K562 (cell line): ENCODE measurements at regions not wholly inside any gene's neighbourhood (a gene's known extent, or its start where the extent isn't known, plus 50 kb on each side); places are given as distances from the start of the nearest gene placed in this dataset.

Experiments
- ATAC-seq: fragments of 200-7000 bp; cut with Tn5 transposase; 3 replicates; pipeline ENCODE4 v1.9.1; 2020; ENCODE audit warnings: moderate library complexity
- BruUV-seq: library from RNA; stranded (reverse); fragments of 400-500 nt; replicated peaks from 2 replicates; lab custom pipeline; 2021; lab: Mats Ljungman, UMichigan
- CTCF ChIA-PET: fragments of 300-600 bp; formaldehyde crosslinking; extraction: SDS; loops from one replicate; lab custom pipeline; 2021; ENCODE audit warnings: low intra/inter-chr PET ratio; lab: Yijun Ruan, JAX
- POLR2A ChIA-PET: fragments of 300-600, 350-650 bp; sonication (Branson Sonifier 250); formaldehyde crosslinking; extraction: SDS; loops from one replicate; lab custom pipeline; 2021; ENCODE audit warnings: antibody characterized with exemption, inconsistent platforms; lab: Yijun Ruan, JAX
- DNase-seq, 4 experiments: peaks; one replicate each; pipeline versions ENCODE4 v3.0.0 to v3.0.0-alpha.2; 2011 to 2018; ENCODE audit warnings: low spot score in 3 of 4, mixed read lengths in 3 of 4; ENCODE audit errors: extremely low read depth in 1 of 4
- FAIRE-seq: peaks from 2 replicates; lab custom pipeline; 2011; peaks lifted over from hg19 to GRCh38; lab: Jason Lieb, UNC
- H2AFZ ChIP-seq: 2 replicates; pipeline ENCODE4 v1.6.0; 2011; ENCODE audit warnings: low read depth, low read length, control low read depth, inconsistent platforms
- H3K27ac ChIP-seq: fragments of 200-600 bp; 3 replicates; pipeline ENCODE4 v1.8.0; 2011; ENCODE audit warnings: low read depth, mild to moderate bottlenecking, control low read depth, inconsistent platforms, low read length, moderate library complexity, mixed read lengths; ENCODE audit errors: extremely low read depth
- H3K27me3 ChIP-seq, 2 experiments: fragments of 300-600 bp in 1 of 2; 2 replicates in 1 of 2; 3 replicates in 1 of 2; pipeline versions ENCODE4 v1.6.0 to v1.8.0; 2011; ENCODE audit warnings: inconsistent platforms in 2 of 2, low read length in 2 of 2, mild to moderate bottlenecking in 1 of 2, mixed read lengths in 1 of 2, moderate library complexity in 1 of 2; ENCODE audit not compliant: control insufficient read depth in 2 of 2, insufficient read depth in 2 of 2
- H3K36me3 ChIP-seq: fragments of 300-600 bp; 3 replicates; pipeline ENCODE4 v1.8.0; 2011; ENCODE audit warnings: mild to moderate bottlenecking, low read length, inconsistent platforms; ENCODE audit not compliant: control insufficient read depth, insufficient read depth
- H3K4me1 ChIP-seq, 2 experiments: fragments of 200-600 bp in 1 of 2; replicated peaks in 1 of 2; 2 replicates in 1 of 2; 3 replicates in 1 of 2; pipeline versions ENCODE4 v1.5.1 to v1.8.0; 2011; ENCODE audit warnings: inconsistent platforms in 2 of 2, low read length in 2 of 2, mild to moderate bottlenecking in 1 of 2, mixed read lengths in 1 of 2, moderate library complexity in 1 of 2; ENCODE audit not compliant: control insufficient read depth in 2 of 2, insufficient read depth in 2 of 2
- H3K4me2 ChIP-seq: 2 replicates; pipeline ENCODE4 v1.6.1; 2011; ENCODE audit warnings: low read length, control low read depth, inconsistent platforms, mixed read lengths; ENCODE audit not compliant: insufficient read depth
- H3K4me3 ChIP-seq: fragments of 200-600 bp; sonication (generic), shearing (Covaris generic); 2 replicates; pipeline ENCODE4 v1.5.1; 2016; ENCODE audit warnings: control low read depth, inconsistent platforms
- H3K79me2 ChIP-seq: fragments of 200-600 bp; 3 replicates; pipeline ENCODE4 v1.8.0; 2011; ENCODE audit warnings: low read length, inconsistent platforms; ENCODE audit not compliant: control insufficient read depth, insufficient read depth
- H3K9ac ChIP-seq, 2 experiments: 2 replicates each; pipeline versions ENCODE4 v1.6.0 to v1.6.1; 2011; ENCODE audit warnings: low read depth in 2 of 2, low read length in 2 of 2, control low read depth in 1 of 2, inconsistent platforms in 1 of 2, mild to moderate bottlenecking in 1 of 2, mixed read lengths in 1 of 2; ENCODE audit not compliant: insufficient read depth in 1 of 2
- H3K9me1 ChIP-seq: one replicate; pipeline ENCODE4 v1.6.0; 2011; ENCODE audit warnings: inconsistent platforms, mild to moderate bottlenecking, low read length, moderate library complexity; ENCODE audit not compliant: control insufficient read depth, insufficient read depth
- H3K9me3 ChIP-seq: replicated peaks from 2 replicates; pipeline ENCODE4 v1.5.1; 2011; ENCODE audit warnings: low read depth, low read length, inconsistent platforms; ENCODE audit not compliant: control insufficient read depth, insufficient read depth
- H4K20me1 ChIP-seq: replicated peaks from 2 replicates; pipeline ENCODE4 v1.6.1; 2011; ENCODE audit warnings: low read length, inconsistent platforms, mixed read lengths; ENCODE audit not compliant: control insufficient read depth, insufficient read depth
- CEBPB ChIP-seq: fragments of 450-650 bp; IDR thresholded peaks from 2 replicates; pipeline ENCODE4 v1.6.1; 2016; ENCODE audit warnings: missing genetic modification characterization, missing compliant biosample characterization
- CLOCK ChIP-seq: fragments of 250-450 bp; sonication (Bioruptor Pico); IDR thresholded peaks from 2 replicates; pipeline ENCODE4 v1.4.0; 2020; ENCODE audit warnings: mild to moderate bottlenecking, moderate library complexity, borderline replicate concordance
- DACH1 ChIP-seq: fragments of 450-650 bp; IDR thresholded peaks from 2 replicates; pipeline ENCODE4 v1.6.1; 2018; ENCODE audit not compliant: partially characterized antibody
- ELK3 ChIP-seq: fragments of 450-650 bp; formaldehyde crosslinking; IDR thresholded peaks from 2 replicates; pipeline ENCODE4 v1.4.0; 2020; ENCODE audit warnings: mild to moderate bottlenecking
- FOS ChIP-seq: IDR thresholded peaks from 3 replicates; pipeline ENCODE4 v1.6.1; 2011; ENCODE audit not compliant: insufficient read length; ENCODE audit errors: extremely low read depth
- HDAC3 ChIP-seq: fragments of 450-650 bp; IDR thresholded peaks from 2 replicates; pipeline ENCODE4 v1.6.1; 2018; ENCODE audit warnings: borderline replicate concordance, mild to moderate bottlenecking, moderate library complexity; ENCODE audit not compliant: partially characterized antibody
- HOXB6 ChIP-seq: fragments of 250-450 bp; sonication (Bioruptor Pico); IDR thresholded peaks from 2 replicates; pipeline ENCODE4 v1.5.1; 2022; ENCODE audit warnings: mild to moderate bottlenecking, borderline replicate concordance
- ILK ChIP-seq: fragments of 450-650 bp; IDR thresholded peaks from 2 replicates; pipeline ENCODE4 v1.6.1; 2016; ENCODE audit warnings: missing genetic modification characterization, low read depth, mild to moderate bottlenecking, missing compliant biosample characterization, moderate library complexity, borderline replicate concordance
- USF2 ChIP-seq: sonication (generic); formaldehyde crosslinking; IDR thresholded peaks from 2 replicates; pipeline ENCODE4 v1.5.0; 2020; ENCODE audit warnings: missing genetic modification reagents
- ZNF3 ChIP-seq: fragments of 250-450 bp; sonication (Bioruptor Pico); IDR thresholded peaks from 2 replicates; pipeline ENCODE4 v1.5.0; 2021; ENCODE audit warnings: mild to moderate bottlenecking, moderate library complexity
- ZNF507 ChIP-seq: conservative IDR thresholded peaks from 2 replicates; pipeline ENCODE4 v1.6.1; 2017; ENCODE audit warnings: missing genetic modification characterization, missing compliant biosample characterization
- ZNF668 ChIP-seq: fragments of 250-450 bp; sonication (Bioruptor Pico); IDR thresholded peaks from 2 replicates; pipeline ENCODE4 v1.8.0; 2022; ENCODE audit warnings: mild to moderate bottlenecking, inconsistent platforms
- WGBS: fragments of 100-300 bp; shearing (Covaris generic); methylation state at CpG from one replicate; pipeline ENCODE4 v1.1.6; 2016; ENCODE audit warnings: low coverage, mixed read lengths; ENCODE audit not compliant: insufficient coverage; ENCODE audit errors: missing lambda C conversion rate; 5-methylcytosine and 5-hydroxymethylcytosine counted together
- in situ Hi-C: fragments of 300-500 bp; cut with MboI; formaldehyde crosslinking; loops from 4 replicates; pipeline ENCODE4 v1.15.0; 2018; ENCODE audit warnings: inconsistent platforms, mixed read lengths
- intact Hi-C: fragments of 100-400 bp; cut with micrococcal nuclease; formaldehyde crosslinking; loops from 2 replicates; pipeline ENCODE4 v1.14.2; 2022

- no TSS peak for BruUV-seq
- H3K9me3 ChIP-seq = no peaks in the 10 kb centered on the region
- no peaks in the 10 kb centered on the region for H3K36me3 ChIP-seq
- FAIRE-seq (no peak), DNase-seq (no peak), ATAC-seq (no peak)
- POLR2A ChIA-PET = no interaction called here
- in situ Hi-C loops = no loop called here
- no peaks in the 10 kb centered on the region for H4K20me1 ChIP-seq
- H3K4me3 ChIP-seq = no peak overlapping the region
- no peaks in the 10 kb centered on the region for H3K27me3 ChIP-seq
- no peak overlapping the region for H3K9ac ChIP-seq
- intact Hi-C loops = no loop called here
- TF ChIP-seq ILK (tag) (no peak), ZNF668 (CRISPR knock-in tag) (no peak), USF2 (no peak), CEBPB (tag) (no peak)
- H3K27ac ChIP-seq = no peak overlapping the region
- CTCF ChIA-PET = no interaction called here
- H3K9me1 ChIP-seq = no peaks in the 10 kb centered on the region
- no peaks in the 10 kb centered on the region for H3K79me2 ChIP-seq
- no peak overlapping the region for H2AFZ ChIP-seq
- no peak overlapping the region for H3K4me2 ChIP-seq
- 0% methylated on average over 5 of the region's 5 CpGs for WGBS
- no peaks in the 10 kb centered on the region for H3K4me1 ChIP-seq
Observed at GRCh38 chr11:121936781-121937447, 179.1 kb downstream of the BLID start.

- Histone ChIP-seq H3K4me1 (no peaks in the 10 kb centered on the region), H3K9ac (no peak overlapping the region), H3K27me3 (no peaks in the 10 kb centered on the region), H3K9me1 (no peaks in the 10 kb centered on the region), H3K36me3 (no peaks in the 10 kb centered on the region), H3K9me3 (no peaks in the 10 kb centered on the region), H3K27ac (no peak overlapping the region), H3K4me2 (no peak overlapping the region), H4K20me1 (no peaks in the 10 kb centered on the region), H2AFZ (no peak overlapping the region), H3K4me3 (no peak overlapping the region), H3K79me2 (no peaks in the 10 kb centered on the region)
- FAIRE-seq = no peak
- CTCF ChIA-PET = no interaction called here
- no peak for ATAC-seq
- no peak for DNase-seq
- intact Hi-C loops (no loop called here), in situ Hi-C loops (no loop called here)
- 6% methylated on average over 1 of the region's 1 CpG for WGBS
- no TSS peak for BruUV-seq
- POLR2A ChIA-PET = no interaction called here
- no peak for TF ChIP-seq HDAC3
- no peak for TF ChIP-seq HOXB6 (CRISPR knock-in tag)
- no peak for TF ChIP-seq CEBPB (tag)
- no peak for TF ChIP-seq ELK3 (CRISPR knock-in tag)
- TF ChIP-seq ZNF3 (CRISPR knock-in tag) = no peak
- no peak for TF ChIP-seq CLOCK (CRISPR knock-in tag)
- TF ChIP-seq ZNF507 (tag) = no peak
- TF ChIP-seq DACH1 = no peak
- no peak for TF ChIP-seq FOS
Observed at GRCh38 chr11:121936370-121936769, 179.6 kb downstream of the BLID start.
